Small intestine (tissue), 7 donors: ENCODE measurements at regions not wholly inside any gene's neighbourhood (a gene's known extent, or its start where the extent isn't known, plus 50 kb on each side); places are given as distances from the start of the nearest gene placed in this dataset.

Experiments used
- DNase-seq, 2 donors: peaks; one replicate each; pipeline versions ENCODE4 v3.0.0 to v3.0.0-alpha.2; 2013
- FAIRE-seq: peaks from 2 replicates; lab custom pipeline; 2012; peaks lifted over from hg19 to GRCh38; lab: Jason Lieb, UNC
- H3K27ac ChIP-seq, 3 donors: one replicate each; pipeline ENCODE4 v1.5.1; 2013; ENCODE audit warnings: low read length in 2 of 3, mild to moderate bottlenecking in 2 of 3, control low read depth in 1 of 3, inconsistent platforms in 1 of 3, low read depth in 1 of 3, moderate library complexity in 1 of 3
- H3K27me3 ChIP-seq, 3 donors: one replicate each; pipeline ENCODE4 v1.6.1; 2013; ENCODE audit warnings: low read length in 3 of 3, inconsistent platforms in 1 of 3; ENCODE audit not compliant: control insufficient read depth in 3 of 3, insufficient read depth in 3 of 3
- H3K36me3 ChIP-seq, 3 donors: one replicate each; pipeline ENCODE4 v1.6.1; 2013; ENCODE audit warnings: low read length in 3 of 3, inconsistent platforms in 1 of 3, low read depth in 1 of 3, mild to moderate bottlenecking in 1 of 3, moderate library complexity in 1 of 3; ENCODE audit not compliant: control insufficient read depth in 3 of 3, insufficient read depth in 2 of 3
- H3K4me1 ChIP-seq, 3 donors: one replicate each; pipeline ENCODE4 v1.6.1; 2013; ENCODE audit warnings: low read length in 2 of 3, inconsistent platforms in 1 of 3, low read depth in 1 of 3, mild to moderate bottlenecking in 1 of 3, moderate library complexity in 1 of 3; ENCODE audit not compliant: control insufficient read depth in 3 of 3, insufficient read depth in 2 of 3
- H3K4me3 ChIP-seq, 3 donors: one replicate each; pipeline ENCODE4 v1.5.1; 2013; ENCODE audit warnings: low read length in 3 of 3, control low read depth in 1 of 3, inconsistent platforms in 1 of 3, low read depth in 1 of 3, mild to moderate bottlenecking in 1 of 3, moderate library complexity in 1 of 3
- H3K9me3 ChIP-seq, 2 donors: one replicate each; pipeline ENCODE4 v1.6.1; 2013; ENCODE audit warnings: low read depth in 1 of 2, low read length in 1 of 2; ENCODE audit not compliant: control insufficient read depth in 2 of 2, insufficient read depth in 1 of 2
- WGBS, 3 donors: extraction: QIAGEN DNeasy Blood & Tissue Kit; methylation state at CpG; one replicate each; pipeline ENCODE4 v1.1.7; 2013; 5-methylcytosine and 5-hydroxymethylcytosine counted together
- donor health status: healthy with polysubstance abuse.
- donor health status: control.
- donor health status: control.
- donor health status: Bipolar disorder and iron deficiency.
- donor health status: healthy.

DNA sequence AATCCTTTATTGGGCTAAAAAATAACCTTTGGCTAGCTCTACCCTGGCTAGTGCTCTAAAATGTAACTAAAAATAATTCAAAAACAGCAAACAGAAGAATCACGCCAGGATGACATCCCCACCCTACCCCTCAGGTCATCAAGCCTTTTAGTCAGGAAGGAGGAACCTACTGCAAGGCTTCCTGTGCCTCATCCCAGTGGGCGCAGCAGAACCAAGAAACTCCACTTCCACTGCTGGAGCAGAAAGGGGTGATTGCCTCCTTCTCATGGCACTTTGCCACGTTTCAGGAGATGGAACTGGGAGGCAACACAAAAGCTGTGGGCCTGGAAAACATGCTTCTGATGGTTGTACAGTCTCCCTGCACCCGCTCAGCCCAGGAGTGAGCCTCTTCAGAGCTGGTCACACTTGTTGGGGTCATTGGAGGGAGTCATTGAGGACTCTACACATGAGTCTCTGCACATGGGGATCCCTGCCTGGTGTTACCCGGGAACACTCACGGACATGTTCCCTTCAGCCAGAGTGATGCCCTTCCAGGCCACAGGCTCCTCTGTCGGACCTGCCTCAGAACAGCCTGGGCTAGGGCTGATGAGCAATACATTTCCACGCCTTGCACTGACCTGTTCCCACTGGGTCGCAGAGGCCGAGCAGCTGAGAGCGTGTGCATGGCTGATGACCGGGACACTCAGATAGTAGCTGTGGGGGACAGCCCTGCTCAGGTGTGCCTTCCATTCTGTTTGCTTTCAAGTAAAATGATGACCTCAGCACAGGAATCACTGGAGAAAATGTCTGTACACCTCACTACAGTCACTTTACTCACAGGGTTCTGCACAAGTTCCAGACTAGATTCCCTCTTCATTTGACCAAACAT is 355.3 kb downstream of the FGFR2 start:
- no peak for DNase-seq
- peaks cover 0 to 4% of the 10 kb centered on the region in 2 donors for H3K9me3 ChIP-seq
- peaks cover 2 to 24% (median 7%) of the 10 kb centered on the region in 3 donors for H3K4me1 ChIP-seq
- no peak overlapping the region for H3K4me3 ChIP-seq
- no peak overlapping the region for H3K27ac ChIP-seq
- no peaks in the 10 kb centered on the region for H3K36me3 ChIP-seq
- H3K27me3 ChIP-seq = no peaks in the 10 kb centered on the region
- no peak for FAIRE-seq
- 80 to 87% (median 84%) methylated on average over 12 of the region's 12 CpGs for WGBS, 3 donors

DNA sequence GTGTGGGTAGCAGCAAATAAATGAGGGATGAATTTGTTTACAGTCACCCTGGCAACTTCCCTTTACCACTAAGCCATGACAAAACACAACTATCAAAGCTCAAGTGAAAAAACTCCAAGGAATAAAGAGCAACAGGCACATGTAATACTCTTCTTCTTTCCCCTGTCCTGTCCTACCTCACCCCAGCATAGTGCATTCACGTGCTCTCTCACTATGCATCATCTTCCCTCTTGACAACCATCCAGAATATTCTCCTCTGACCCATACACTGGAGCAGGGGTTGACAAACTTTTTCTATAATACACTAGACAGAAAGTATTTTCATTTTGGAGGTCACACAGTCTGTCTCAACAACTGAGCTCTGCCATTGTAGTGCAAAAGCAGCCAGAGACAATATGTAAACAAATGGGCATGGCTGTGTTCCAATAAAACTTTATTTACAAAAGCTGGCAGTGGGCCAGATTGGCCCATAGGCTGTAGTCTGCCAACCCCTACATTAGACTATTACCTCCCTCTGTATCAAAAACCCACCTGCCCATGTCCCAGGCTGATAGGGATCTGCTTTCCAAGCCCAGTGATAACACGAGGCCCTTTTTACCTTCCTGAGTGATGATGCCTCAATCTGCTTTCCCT is 354.5 kb downstream of the FGFR2 start:
- Histone ChIP-seq H3K4me1 (peaks cover 2 to 24% (median 7%) of the 10 kb centered on the region in 3 donors), H3K9me3 (peaks cover 0 to 3% of the 10 kb centered on the region in 2 donors), H3K4me3 (no peak overlapping the region), H3K27me3 (no peaks in the 10 kb centered on the region), H3K36me3 (no peaks in the 10 kb centered on the region), H3K27ac (no peak overlapping the region)
- FAIRE-seq (no peak), DNase-seq (no peak)
- 74 to 87% (median 75%) methylated on average over 2 of the region's 2 CpGs for WGBS, 3 donors

DNA sequence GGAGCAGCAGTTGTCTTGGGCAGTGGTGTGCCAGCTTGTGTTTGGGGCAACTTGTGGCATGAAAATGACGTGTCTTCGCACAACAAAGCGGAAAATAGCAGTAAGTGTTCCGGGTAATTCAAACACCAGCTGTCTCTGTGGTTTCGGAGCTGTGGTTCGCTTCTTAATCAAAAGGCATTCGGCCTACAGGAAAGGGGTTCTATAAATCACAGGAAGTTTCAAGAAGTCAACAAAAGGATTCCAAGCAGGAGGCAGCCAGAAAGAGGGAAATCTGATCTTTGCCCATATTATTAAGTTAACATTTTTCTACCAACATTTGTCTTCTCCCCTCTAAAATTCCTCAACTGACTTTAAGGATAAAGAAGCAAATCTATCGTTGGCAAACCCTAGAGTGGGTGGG is 353.4 kb downstream of the FGFR2 start:
- Histone ChIP-seq H3K9me3 (peaks cover 0 to 3% of the 10 kb centered on the region in 2 donors), H3K27ac (no peak overlapping the region), H3K27me3 (no peaks in the 10 kb centered on the region), H3K4me1 (peaks cover 2 to 18% (median 5%) of the 10 kb centered on the region in 3 donors), H3K36me3 (no peaks in the 10 kb centered on the region), H3K4me3 (no peak overlapping the region)
- no peak for DNase-seq
- WGBS, 3 donors = 51 to 77% (median 61%) methylated on average over 8 of the region's 8 CpGs
- FAIRE-seq = no peak

DNA sequence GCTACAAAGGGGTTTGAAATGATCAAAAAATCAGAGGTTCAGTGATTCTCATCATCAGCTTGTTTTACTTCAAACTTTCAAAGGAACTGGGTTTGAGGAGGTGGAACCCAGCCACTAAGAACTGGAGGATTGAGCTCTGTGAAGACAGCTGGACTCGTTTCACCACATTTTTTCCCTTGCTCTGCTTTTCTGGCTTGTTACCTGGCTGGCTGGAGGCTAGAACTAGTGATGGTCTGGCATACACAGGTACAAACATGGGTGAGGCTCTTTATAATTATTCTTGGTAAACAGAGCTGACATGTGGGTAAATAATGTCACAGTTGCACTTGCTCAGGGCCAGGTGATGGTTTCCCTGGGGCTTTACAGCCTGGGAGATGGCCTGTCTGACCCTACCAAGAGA is 352.5 kb downstream of the FGFR2 start:
- Histone ChIP-seq H3K9me3 (peaks cover 0 to 3% of the 10 kb centered on the region in 2 donors), H3K27me3 (no peaks in the 10 kb centered on the region), H3K27ac (no peak overlapping the region), H3K36me3 (no peaks in the 10 kb centered on the region), H3K4me3 (no peak overlapping the region), H3K4me1 (peaks cover 0 to 9% (median 1%) of the 10 kb centered on the region in 3 donors)
- DNase-seq (peak in 1 of 2 donors; percentile 36), FAIRE-seq (no peak)
- 35 to 67% (median 40%) methylated on average over 1 of the region's 1 CpG for WGBS, 3 donors

DNA sequence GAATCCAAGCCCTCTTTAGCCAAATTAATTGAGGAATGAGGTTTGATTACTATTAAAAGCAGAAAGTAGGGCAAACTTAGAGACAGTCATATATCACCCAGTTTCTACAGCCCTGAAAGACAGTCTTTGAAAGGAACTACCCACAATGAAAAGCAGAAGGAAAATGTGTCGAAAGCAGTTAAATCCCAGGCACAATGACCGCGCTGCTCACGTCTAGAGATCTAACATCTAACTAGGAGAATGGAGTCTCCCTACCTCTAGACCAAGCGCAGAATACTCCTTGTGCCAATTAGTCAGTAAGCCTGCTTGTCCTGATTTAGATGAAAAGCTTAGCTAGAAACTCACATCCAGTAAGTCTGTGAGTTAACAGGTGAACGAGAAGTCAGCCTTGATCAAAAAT is 350.0 kb downstream of the FGFR2 start:
- Histone ChIP-seq H3K4me3 (no peak overlapping the region), H3K4me1 (peaks cover 0 to 1% (median 0%) of the 10 kb centered on the region in 3 donors), H3K9me3 (peaks cover 0 to 3% of the 10 kb centered on the region in 2 donors), H3K27ac (no peak overlapping the region), H3K27me3 (no peaks in the 10 kb centered on the region), H3K36me3 (no peaks in the 10 kb centered on the region)
- WGBS, 3 donors = 76 to 84% (median 82%) methylated on average over 6 of the region's 6 CpGs
- FAIRE-seq = no peak
- DNase-seq = no peak

DNA sequence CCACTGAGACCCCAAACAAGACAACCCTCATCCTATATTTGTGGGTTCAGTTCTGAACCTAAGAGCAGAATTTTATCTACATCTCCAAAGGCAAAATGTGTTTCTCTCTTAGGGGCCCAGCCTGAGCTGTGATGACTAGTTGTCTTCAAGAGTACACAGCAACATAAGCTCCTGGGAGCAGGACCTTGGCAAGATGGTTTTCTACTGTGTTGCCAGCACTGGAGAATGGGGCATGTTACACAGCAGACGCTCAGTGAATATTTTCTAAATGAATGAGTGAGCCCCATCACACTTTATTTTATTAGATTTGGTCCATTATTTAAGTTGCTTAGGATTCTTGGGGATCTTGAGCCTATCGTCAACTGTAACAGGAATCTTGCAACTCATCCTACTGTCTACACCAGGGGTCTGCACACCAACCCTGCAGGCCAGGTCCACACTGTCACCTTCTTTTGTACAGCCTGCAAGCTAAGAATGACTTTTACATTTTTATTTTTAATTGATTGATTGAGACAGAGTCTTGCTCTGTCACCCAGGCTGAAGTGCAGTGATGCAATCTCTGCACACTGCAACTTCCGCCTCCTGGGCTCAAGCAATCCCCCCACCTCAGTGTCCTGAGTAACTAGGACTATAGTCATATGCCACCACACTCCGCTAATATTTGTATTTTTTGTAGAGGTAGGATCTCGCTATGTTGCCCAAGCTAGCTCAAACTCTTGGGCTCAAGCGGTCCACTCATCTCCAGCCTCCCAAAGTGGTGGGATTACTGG is 347.1 kb downstream of the FGFR2 start:
- Histone ChIP-seq H3K27ac (no peak overlapping the region), H3K4me1 (no peaks in the 10 kb centered on the region), H3K4me3 (no peak overlapping the region), H3K36me3 (no peaks in the 10 kb centered on the region), H3K27me3 (no peaks in the 10 kb centered on the region), H3K9me3 (no peaks in the 10 kb centered on the region)
- 88 to 98% (median 91%) methylated on average over 6 of the region's 6 CpGs for WGBS, 3 donors
- no peak for DNase-seq
- FAIRE-seq = no peak

DNA sequence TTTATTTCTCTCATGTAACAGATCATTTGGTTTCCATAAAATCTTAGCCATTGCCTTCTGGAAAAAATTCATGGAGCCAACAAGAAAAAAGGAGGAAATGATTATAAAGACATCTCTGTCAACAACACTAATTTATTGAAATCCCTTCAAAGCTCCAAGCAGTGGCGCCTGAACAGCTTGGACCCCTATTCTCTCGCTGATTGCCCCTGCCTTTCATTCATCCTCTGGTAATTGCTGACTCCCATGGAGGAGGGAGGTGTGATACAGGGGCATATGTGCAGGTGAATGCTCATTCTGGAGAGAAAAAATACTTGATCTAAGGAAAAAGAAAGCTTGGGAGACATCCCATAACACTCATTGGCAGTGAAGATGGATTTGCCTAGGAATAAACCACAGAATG is 345.5 kb downstream of the FGFR2 start:
- H3K4me1 ChIP-seq = no peaks in the 10 kb centered on the region
- DNase-seq (no peak), FAIRE-seq (no peak)
- no peaks in the 10 kb centered on the region for H3K36me3 ChIP-seq
- no peaks in the 10 kb centered on the region for H3K27me3 ChIP-seq
- H3K27ac ChIP-seq = no peak overlapping the region
- no peak overlapping the region for H3K4me3 ChIP-seq
- 72 to 91% (median 90%) methylated on average over 2 of the region's 2 CpGs for WGBS, 3 donors
- no peaks in the 10 kb centered on the region for H3K9me3 ChIP-seq

DNA sequence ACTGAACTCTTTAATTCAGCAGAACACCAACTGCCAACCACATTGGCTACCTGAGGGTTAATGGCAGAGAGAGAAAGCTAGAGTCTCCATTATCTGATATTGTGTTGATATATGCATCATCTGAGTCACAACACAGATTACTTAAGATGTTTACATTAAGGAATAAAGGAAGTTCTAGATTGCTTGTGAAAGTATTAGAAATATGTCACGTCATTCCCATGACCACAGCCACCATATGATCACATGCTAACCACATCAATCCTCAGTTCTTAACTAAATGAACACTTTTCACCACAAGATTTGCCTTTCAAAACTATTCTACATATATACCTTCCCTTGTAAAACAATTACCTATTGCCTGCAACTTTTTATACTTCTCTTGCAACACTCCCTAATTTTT is 337.9 kb downstream of the FGFR2 start:
- no peak for FAIRE-seq
- H3K9me3 ChIP-seq = no peaks in the 10 kb centered on the region
- DNase-seq = peak in 1 of 2 donors; percentile 23
- H3K27ac ChIP-seq = no peak overlapping the region
- peaks cover 0 to 12% (median 2%) of the 10 kb centered on the region in 3 donors for H3K4me1 ChIP-seq
- 14 to 33% (median 29%) methylated on average over 1 of the region's 1 CpG for whole genome bisulfite sequencing, 3 donors
- no peaks in the 10 kb centered on the region for H3K27me3 ChIP-seq
- no peak overlapping the region for H3K4me3 ChIP-seq
- no peaks in the 10 kb centered on the region for H3K36me3 ChIP-seq
